Urinary bladder (tissue), 3 donors: ENCODE measurements at regions not wholly inside any gene's neighbourhood (a gene's known extent, or its start where the extent isn't known, plus 50 kb on each side); places are given as distances from the start of the nearest gene placed in this dataset.

ENCODE experiments used
- DNase-seq: peaks from one replicate; pipeline ENCODE4 v3.0.0-alpha.2; 2015; ENCODE audit errors: extremely low spot score
- H3K27ac ChIP-seq: one replicate; pipeline ENCODE4 v1.5.1; 2013; ENCODE audit warnings: low read depth, mild to moderate bottlenecking, moderate library complexity
- H3K36me3 ChIP-seq: one replicate; pipeline ENCODE4 v1.6.1; 2013; ENCODE audit warnings: mild to moderate bottlenecking, moderate library complexity; ENCODE audit not compliant: insufficient read depth
- H3K4me1 ChIP-seq: one replicate; pipeline ENCODE4 v1.6.1; 2013; ENCODE audit warnings: mild to moderate bottlenecking, moderate library complexity; ENCODE audit not compliant: insufficient read depth
- H3K4me3 ChIP-seq: one replicate; pipeline ENCODE4 v1.5.1; 2013; ENCODE audit warnings: low read depth, low read length
- WGBS: extraction: QIAGEN DNeasy Blood & Tissue Kit; methylation state at CpG from one replicate; pipeline ENCODE4 v1.1.7; 2013; 5-methylcytosine and 5-hydroxymethylcytosine counted together
- donor health status: healthy with polysubstance abuse.
- donor health status: healthy.

DNA sequence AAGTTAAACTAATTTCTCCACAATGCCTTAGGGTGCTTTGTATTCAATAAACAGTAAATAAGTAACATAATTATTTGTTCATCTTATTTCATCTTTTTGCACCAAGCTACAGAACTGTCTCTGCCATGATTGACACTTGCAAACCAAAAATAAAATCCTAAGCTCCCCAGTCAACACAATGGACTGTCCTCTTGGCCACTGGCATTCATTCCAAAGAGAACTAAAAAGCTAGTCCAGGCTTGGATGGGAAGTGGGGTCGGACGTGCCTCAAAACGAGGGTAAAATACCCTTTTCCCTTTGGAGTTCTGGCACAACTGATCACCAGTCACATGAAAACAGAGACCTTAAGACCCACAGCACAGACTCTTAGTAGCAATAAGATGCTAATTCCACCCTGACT is 66.4 kb upstream of the THBS2 start:
- Histone ChIP-seq H3K4me1 (no peaks in the 10 kb centered on the region), H3K27ac (no peak overlapping the region), H3K36me3 (no peaks in the 10 kb centered on the region), H3K4me3 (no peak overlapping the region)
- 39% methylated on average over 3 of the region's 3 CpGs for WGBS
- DNase-seq = no peak

GRCh38 chr6:169317441-169318202 is 64.0 kb upstream of the THBS2 start:
- no peak for DNase-seq
- Histone ChIP-seq H3K36me3 (no peaks in the 10 kb centered on the region), H3K4me1 (no peaks in the 10 kb centered on the region), H3K27ac (no peak overlapping the region), H3K4me3 (no peak overlapping the region)
- WGBS = 90% methylated on average over 26 of the region's 26 CpGs

GRCh38 chr6:169316651-169317050 is 63.0 kb upstream of the THBS2 start:
- Histone ChIP-seq H3K36me3 (no peaks in the 10 kb centered on the region), H3K4me1 (no peaks in the 10 kb centered on the region), H3K4me3 (no peak overlapping the region), H3K27ac (no peak overlapping the region)
- DNase-seq = no peak
- 97% methylated on average over 5 of the region's 5 CpGs for WGBS

GRCh38 chr6:169315830-169316614 is 62.4 kb upstream of the THBS2 start:
- Histone ChIP-seq H3K4me3 (no peak overlapping the region), H3K4me1 (no peaks in the 10 kb centered on the region), H3K27ac (no peak overlapping the region), H3K36me3 (no peaks in the 10 kb centered on the region)
- no peak for DNase-seq
- WGBS = 95% methylated on average over 12 of the region's 12 CpGs

DNA sequence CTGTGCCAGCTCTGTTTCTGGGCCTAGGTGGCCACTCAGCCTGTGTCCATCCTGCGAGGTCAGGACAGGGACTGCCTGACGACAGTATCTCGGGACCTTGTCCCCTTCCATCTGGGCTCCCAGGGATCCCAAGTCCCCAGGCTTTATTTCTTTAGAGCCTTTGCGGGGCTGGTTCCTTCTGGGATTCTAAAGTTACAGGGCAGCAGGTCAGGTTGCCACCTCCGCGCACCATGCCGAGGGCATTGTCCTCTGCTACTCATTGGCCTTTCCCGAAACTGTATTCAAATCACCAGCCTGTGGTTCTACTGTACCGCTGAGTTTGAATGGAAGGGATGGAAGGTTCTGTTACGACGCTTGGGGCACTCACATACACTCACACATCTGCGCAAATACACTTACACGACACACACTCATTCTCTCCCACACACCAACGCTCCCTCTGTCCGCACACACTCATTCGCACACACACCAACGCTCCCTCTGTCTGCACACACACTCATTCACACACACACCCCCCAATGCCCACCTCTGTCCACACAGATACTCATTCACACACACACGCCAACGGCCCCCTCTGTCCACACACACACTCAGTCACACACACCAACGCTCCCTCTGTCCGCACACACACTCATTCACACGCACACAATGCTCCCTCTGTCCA is 59.8 kb upstream of the THBS2 start:
- Histone ChIP-seq H3K27ac (no peak overlapping the region), H3K36me3 (no peaks in the 10 kb centered on the region), H3K4me3 (no peak overlapping the region), H3K4me1 (no peaks in the 10 kb centered on the region)
- no peak for DNase-seq
- WGBS = 98% methylated on average over 22 of the region's 22 CpGs

- DNase-seq = no peak
- WGBS = 76% methylated on average over 14 of the region's 14 CpGs
Observed at GRCh38 chr6:169312658-169313346, 59.2 kb upstream of the THBS2 start.

DNA sequence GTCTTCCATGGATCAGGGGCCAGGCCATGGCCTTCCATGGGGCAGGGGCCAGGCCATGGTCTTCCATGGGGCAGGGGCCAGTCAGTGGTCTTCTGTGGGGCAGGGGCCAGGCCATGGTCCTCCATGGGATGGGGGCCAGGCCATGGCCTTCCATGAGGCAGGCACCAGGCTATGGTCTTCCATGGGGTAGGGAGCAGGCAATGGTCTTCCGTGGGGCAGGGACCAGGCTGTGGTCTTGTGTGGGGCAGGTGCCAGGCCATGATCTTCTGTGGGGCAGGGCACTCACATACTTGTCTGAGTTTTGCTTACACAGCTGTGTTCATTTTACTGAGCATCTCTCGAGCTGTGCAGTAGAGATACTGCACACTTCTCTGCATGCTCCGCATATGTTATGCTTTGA is 57.3 kb upstream of the THBS2 start:
- 95% methylated on average over 3 of the region's 3 CpGs for WGBS
- no peak overlapping the region for H3K27ac ChIP-seq
- no peaks in the 10 kb centered on the region for H3K4me1 ChIP-seq
- DNase-seq = no peak
- H3K4me3 ChIP-seq = no peak overlapping the region
- no peaks in the 10 kb centered on the region for H3K36me3 ChIP-seq

More at GRCh38 chr6:169312658-169313346, 59.2 kb upstream of the THBS2 start:
- H3K4me3 ChIP-seq = no peak overlapping the region
- no peak overlapping the region for H3K27ac ChIP-seq
- H3K4me1 ChIP-seq = no peaks in the 10 kb centered on the region
- H3K36me3 ChIP-seq = no peaks in the 10 kb centered on the region
